Epithelial cell of proximal tubule (primary cell): ENCODE measurements at regions not wholly inside any gene's neighbourhood (a gene's known extent, or its start where the extent isn't known, plus 50 kb on each side); places are given as distances from the start of the nearest gene placed in this dataset.
A peak's percentile ranks its signal among the peaks of the same experiment; 100 is the strongest.

Source experiments
- DNase-seq: peaks from one replicate; pipeline ENCODE4 v3.0.0-alpha.2; 2011; ENCODE audit warnings: low read depth
- H3K4me3 ChIP-seq: 2 replicates; pipeline ENCODE4 v1.5.1; 2011; ENCODE audit warnings: low read depth, mild to moderate bottlenecking, low read length
- CTCF ChIP-seq: conservative IDR thresholded peaks from 2 replicates; pipeline ENCODE4 v1.5.1; 2012; ENCODE audit warnings: low read depth, mild to moderate bottlenecking, low read length

GRCh38 chr5:162429142-162429541 is 361.6 kb downstream of the GABRG2 start:
- DNase-seq, result no peak
- TF ChIP-seq CTCF, result no peak
- H3K4me3 ChIP-seq, result no peak overlapping the region

- no peak for TF ChIP-seq CTCF
- DNase-seq, result peak; percentile 93
- H3K4me3 ChIP-seq, result no peak overlapping the region
Measured at GRCh38 chr5:162434281-162434680, 366.7 kb downstream of the GABRG2 start.

GRCh38 chr5:162436055-162436454 is 368.5 kb downstream of the GABRG2 start:
- no peak for TF ChIP-seq CTCF
- no peak overlapping the region for H3K4me3 ChIP-seq
- no peak for DNase-seq

GRCh38 chr5:162444129-162444762 is 376.7 kb downstream of the GABRG2 start:
- H3K4me3 ChIP-seq, result no peak overlapping the region
- TF ChIP-seq CTCF, result no peak
- DNase-seq, result no peak

GRCh38 chr5:162456086-162456485 is 388.5 kb downstream of the GABRG2 start:
- no peak overlapping the region for H3K4me3 ChIP-seq
- peak; percentile 32 for DNase-seq
- TF ChIP-seq CTCF, result no peak

- H3K4me3 ChIP-seq, result no peak overlapping the region
- no peak for TF ChIP-seq CTCF
- no peak for DNase-seq
Measured at GRCh38 chr5:162466011-162466410, 398.4 kb downstream of the GABRG2 start.

GRCh38 chr5:162473041-162473714 is 405.6 kb downstream of the GABRG2 start:
- TF ChIP-seq CTCF, result no peak
- H3K4me3 ChIP-seq, result no peak overlapping the region
- no peak for DNase-seq
